GM19463 (cell line): ENCODE measurements at regions not wholly inside any gene's neighbourhood (a gene's known extent, or its start where the extent isn't known, plus 50 kb on each side); places are given as distances from the start of the nearest gene placed in this dataset.

Source experiments
- ATAC-seq: cut with Tn5 transposase; IDR thresholded peaks from one replicate; pipeline ENCODE4 v1.9.1; 2021; ENCODE audit warnings: mild to moderate bottlenecking, moderate library complexity; ENCODE audit not compliant: unreplicated experiment

- ATAC-seq = no peak
These were observed 109.3 kb downstream of the ZIC5 start for GRCh38 chr13:99862244-99862643.

GRCh38 chr13:99861771-99862170, 109.8 kb downstream of the ZIC5 start:
- no peak for ATAC-seq

- ATAC-seq = no peak
These were observed 110.8 kb downstream of the ZIC5 start for GRCh38 chr13:99860745-99861144.

- ATAC-seq = peak; percentile 92
These were observed 112.1 kb downstream of the ZIC5 start for GRCh38 chr13:99859178-99860177.

- ATAC-seq = no peak
These were observed 113.8 kb downstream of the ZIC5 start for GRCh38 chr13:99857738-99858137.

- ATAC-seq = no peak
These were observed 115.8 kb downstream of the ZIC5 start for GRCh38 chr13:99855526-99856420.

- ATAC-seq = no peak
These were observed 117.2 kb downstream of the ZIC5 start for GRCh38 chr13:99854366-99854765.

GRCh38 chr13:99847318-99847750, 124.2 kb downstream of the ZIC5 start:
- no peak for ATAC-seq

GRCh38 chr13:99845161-99845874, 126.2 kb downstream of the ZIC5 start:
- ATAC-seq = no peak

GRCh38 chr13:99844421-99844820, 127.1 kb downstream of the ZIC5 start:
- ATAC-seq = no peak

- ATAC-seq = no peak
These were observed 127.7 kb downstream of the ZIC5 start for GRCh38 chr13:99843872-99844271.

- ATAC-seq = no peak
These were observed 129.2 kb downstream of the ZIC5 start for GRCh38 chr13:99842405-99842804.

GRCh38 chr13:99836291-99836690, 135.3 kb downstream of the ZIC5 start:
- no peak for ATAC-seq

- no peak for ATAC-seq
These were observed 136.1 kb downstream of the ZIC5 start for GRCh38 chr13:99835442-99835841.

GRCh38 chr13:99834246-99834645, 137.3 kb downstream of the ZIC5 start:
- ATAC-seq = no peak

- ATAC-seq = no peak
These were observed 139.2 kb downstream of the ZIC5 start for GRCh38 chr13:99832347-99832746.

- ATAC-seq = no peak
These were observed 140.6 kb downstream of the ZIC5 start for GRCh38 chr13:99830931-99831330.

- no peak for ATAC-seq
These were observed 141.9 kb downstream of the ZIC5 start for GRCh38 chr13:99829593-99830239.

- ATAC-seq = no peak
These were observed 142.4 kb downstream of the ZIC5 start for GRCh38 chr13:99829161-99829560.

GRCh38 chr13:99828735-99829134, 142.8 kb downstream of the ZIC5 start:
- no peak for ATAC-seq
